Activated naive CD8-positive, alpha-beta T cell treated with anti-CD3 and anti-CD28 coated beads, Interleukin-2, amount 50 U/mL, for 16 hours (primary cell): ENCODE measurements at regions not wholly inside any gene's neighbourhood (a gene's known extent, or its start where the extent isn't known, plus 50 kb on each side); places are given as distances from the start of the nearest gene placed in this dataset.

Experiments used
- DNase-seq: peaks from one replicate; pipeline ENCODE4 v3.0.0-alpha.2; 2020; ENCODE audit warnings: low read depth, low spot score

DNA sequence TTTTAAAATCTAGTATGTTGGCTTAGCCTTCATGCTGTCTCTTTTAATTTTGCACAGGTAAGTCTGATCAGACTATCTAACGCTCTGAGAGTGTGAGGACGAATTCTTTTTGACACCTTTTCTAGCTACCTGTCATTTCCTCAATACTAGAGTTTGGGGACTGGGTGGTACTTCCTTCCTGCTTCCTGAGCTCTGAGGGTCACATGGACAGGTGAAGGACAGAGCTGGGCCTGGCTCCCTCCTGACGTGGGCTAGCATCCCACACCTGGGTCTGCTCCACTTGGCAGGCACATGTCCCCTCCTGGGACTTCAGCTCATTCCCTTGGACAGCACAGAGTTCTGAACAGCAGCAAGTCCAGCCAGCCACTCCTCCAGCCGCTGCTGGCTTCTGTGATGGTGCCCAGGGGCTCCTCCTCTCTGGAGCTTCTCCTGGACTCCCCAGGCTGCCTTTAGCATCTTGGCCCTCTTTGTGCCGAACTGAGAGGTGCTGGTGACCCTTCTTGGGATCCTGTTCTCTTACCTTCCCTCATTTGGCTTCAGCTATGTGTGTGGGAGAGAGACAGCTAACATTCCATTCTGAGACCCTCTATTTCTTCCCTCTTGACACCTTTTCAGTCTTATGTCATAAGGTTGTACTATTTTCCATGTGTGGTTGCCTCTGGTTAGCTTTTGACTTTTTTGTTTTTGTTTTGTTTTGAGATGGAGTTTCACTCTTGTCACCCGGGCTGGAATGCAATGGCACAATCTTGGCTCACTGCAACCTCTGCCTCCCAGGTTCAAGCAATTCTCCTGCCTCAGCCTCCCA, 106.9 kb downstream of the B3GNT2 start:
- no peak for DNase-seq

DNA sequence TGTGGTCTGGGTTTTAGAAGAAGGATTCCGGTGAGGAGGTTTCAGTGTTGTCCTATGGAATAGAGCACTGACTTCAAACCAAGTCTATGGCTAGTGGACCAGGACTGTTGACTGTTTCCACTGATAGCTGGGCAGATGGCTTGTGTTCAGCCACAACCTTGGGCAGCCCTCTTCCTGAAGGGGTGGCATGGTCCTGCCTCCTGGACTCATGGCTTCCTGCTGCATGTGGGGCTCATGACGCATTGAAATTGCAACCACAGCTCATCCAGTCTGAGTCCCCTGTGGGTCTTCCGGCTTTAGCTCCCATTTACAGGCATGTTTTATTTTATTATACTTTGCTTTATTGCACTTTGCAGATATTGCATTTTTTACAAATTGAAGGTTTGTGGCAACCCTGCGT, 105.0 kb downstream of the B3GNT2 start:
- DNase-seq, result no peak

DNA sequence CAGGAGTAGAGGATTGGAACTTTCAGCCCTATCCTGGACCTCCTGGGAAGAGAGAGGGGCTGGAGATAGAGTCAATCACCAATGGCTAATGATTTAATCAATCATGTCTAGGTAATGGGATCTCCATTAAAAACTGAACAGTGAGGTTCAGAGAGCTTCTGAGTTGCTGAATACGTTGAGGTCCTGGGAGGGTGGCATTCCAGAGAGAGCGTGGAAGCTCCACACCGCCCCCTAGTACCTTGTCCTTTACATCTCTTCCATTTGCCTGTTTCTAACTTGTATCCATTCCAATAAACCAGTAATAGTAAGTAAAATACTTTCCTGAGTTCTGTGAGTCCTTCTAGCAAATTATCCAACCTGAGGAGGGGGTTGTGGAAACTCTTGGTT, 101.7 kb downstream of the B3GNT2 start:
- DNase-seq, result no peak

DNA sequence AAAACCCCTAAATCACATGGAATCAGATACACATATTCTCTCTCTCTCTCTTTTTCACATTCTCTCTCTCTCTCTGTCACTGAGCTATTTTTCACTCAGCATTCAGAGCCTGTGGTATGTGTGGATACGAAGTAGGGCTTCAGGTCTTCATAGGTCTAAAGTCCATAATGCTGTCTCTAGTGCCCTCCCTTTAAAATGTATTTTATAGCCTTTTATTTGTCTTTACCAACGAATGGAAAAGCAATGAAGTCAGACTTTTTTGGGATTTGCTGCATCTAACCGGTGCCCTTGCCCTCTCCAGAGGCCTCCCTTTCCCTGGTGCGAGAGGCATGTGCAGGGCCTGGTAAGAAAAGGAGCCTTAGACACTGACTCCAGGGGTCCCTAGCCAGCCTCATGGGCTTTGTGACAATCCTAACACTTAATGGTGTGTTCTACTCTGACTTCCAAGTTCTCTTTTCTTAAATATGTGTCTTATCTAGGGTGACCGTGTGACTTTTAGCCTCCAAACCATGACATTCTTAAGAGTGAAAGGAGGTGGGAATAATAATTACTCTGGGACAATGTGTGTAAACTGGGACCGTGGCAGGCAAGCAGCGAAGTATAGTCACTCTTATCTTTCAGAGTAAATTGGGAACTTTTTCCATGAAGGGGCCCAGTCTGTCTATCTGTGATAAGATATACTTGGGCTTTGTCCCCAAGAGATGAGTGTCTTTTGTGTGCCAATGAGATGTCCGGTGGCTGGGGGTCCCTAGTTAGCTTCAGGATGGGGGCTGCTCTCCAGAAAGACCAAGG, 101.1 kb downstream of the B3GNT2 start:
- no peak for DNase-seq

DNA sequence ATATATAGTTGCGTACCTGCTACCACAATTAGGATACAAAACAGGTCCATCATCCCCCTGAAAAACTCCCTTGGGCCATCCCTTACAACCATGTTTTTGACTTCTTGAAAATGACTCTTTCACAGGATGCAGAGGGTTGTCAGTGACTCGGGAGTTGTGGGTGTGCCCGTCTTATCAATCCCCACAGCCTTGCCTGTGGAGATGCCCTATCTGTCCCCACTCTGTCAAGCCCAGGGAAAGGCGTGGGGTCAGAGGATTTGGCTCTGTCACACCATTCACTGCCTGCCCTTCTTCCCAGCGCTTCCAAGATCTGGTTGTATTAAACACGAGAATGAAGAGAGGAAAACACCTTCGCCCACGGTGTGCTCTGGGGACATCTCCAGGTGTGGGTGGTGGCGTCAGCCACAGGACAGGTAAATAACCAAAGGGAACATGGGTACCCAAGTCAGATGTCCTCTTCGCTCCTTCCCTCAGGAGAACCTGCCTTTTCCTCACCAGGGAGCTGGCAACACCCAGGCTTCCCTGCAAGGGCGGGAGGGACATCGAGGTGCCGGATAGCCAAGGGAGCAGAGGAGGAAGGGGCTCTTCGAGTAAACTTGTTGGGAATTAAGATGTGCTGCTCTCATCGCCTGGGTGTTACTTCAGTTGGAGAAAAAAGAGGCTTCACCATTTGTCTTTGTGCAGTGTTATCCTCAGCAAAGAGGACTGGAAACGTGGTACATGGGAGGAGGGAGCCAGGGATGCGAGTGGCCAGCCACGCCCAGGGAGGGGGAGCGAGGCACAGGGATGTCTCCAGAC, 100.3 kb downstream of the B3GNT2 start:
- DNase-seq, result no peak

DNA sequence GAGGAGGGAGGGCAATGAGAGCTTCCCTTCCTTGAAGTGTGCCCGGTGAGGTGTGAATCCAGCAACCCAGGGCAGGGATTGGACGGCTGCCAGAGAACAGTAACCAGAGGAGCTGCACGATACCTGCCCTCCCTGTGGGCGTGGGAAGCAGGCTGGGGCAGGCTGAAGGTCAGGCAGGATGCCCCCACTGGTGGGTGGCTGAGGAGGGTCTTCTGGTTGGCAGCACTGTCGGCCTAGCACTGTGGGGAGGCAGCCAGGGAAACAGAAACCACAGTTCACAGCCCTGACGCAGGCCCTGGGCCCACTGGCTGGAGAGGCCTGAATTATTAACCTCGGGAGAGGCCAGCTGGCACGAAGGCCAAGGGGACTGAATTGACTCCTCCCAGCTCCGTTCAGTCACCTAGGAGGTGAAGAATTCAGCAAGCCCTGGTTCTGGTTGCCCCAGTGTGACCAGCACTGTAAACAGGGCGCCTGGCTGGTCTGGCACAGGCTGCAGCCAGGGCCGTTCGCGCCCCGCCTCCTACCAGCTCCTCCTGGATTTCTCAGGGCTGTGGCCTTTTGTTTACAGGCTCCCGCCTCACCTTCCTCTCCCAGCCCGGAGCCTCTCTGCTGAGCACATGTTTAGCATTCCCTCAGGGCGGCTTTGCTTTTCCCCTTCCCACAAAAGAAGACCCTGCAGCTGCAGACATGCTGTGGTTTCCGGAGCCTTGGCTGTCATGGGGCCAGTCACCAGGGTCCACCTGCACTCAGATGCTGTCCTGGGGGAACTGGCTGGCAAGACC, 97.8 kb downstream of the B3GNT2 start:
- no peak for DNase-seq

DNA sequence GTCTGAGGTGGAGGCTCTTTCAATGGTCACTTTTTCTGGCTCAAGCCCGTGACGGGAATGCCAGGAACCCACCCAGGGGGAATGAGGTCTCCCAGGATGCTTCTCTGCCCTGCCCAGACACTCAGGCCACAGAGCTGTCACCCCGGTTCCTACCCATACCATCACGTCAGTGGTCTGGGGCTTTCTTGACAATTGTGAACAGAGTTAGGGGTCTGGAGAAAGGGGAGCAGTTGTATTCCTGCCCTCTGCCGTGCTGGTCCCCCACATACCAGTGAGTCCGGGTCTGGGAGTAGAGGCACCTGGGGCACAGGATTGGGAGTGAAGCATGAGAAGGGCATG, 97.2 kb downstream of the B3GNT2 start:
- no peak for DNase-seq

DNA sequence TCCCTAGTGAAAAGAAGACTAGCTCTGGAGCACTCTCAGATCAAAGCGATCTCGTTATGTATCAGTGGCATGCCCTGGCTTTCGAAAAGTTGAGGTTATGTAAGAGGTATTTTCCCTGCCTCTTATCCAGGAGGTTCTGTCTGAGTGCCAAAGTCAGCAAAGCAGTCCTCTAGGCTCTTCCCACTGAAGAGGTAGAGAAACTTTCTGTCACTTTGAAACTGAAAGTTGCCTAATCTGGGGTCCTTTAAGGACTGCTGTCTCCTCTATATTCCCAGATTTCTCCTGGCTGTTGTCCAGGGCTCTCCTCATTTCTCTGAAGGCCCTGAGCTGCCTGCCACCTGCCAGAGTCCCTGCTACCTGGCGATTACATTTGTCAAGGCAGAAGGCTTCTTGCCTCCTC, 96.3 kb downstream of the B3GNT2 start:
- DNase-seq, result no peak

DNA sequence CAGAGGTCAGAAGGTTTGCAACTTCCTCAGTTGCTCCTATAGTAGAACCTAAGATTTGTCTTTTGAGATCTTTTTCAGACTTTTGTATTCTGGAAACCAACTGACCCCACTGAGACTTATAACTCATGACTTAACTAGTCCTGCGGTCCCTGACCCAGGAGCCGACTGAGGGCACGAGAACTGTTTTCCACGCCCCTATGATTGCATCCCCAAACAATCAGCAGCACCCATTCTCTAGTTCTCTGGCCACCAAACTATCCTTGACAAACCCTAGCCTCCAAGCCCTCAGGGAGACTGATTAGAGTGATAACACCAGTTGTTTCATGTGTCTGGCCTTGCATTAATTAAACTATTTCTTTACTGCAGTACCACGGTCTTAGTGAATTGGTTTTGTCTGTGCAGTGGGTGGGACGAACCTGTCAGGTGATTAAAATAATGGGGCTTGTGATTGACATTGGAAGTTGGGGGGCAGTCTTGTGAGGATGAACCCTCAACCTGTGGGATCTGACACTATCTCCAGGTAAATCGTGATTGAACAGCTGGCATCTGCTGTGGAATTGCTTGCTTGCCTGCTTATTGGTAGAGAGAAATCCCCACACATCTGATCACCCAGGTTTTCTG, 95.7 kb downstream of the B3GNT2 start:
- DNase-seq, result no peak

DNA sequence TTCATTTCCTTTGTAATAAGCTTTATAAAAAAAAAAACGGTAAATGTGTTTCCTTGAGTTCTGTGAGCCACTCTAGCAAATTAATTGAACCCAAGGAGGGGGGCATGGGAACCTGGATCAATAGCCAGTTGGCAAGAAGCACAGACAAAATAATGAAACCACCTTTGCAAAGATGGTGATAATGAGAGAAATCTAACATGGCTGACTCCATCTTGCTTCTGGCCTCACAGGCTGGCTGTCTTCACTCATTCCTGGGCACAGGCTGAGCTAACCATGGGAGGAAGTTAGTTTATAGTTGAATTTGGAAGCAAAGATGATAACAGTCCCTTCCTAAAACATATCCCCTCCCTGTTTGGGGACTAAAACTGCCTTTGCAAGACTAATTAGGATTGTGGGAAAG, 95.1 kb downstream of the B3GNT2 start:
- DNase-seq, result no peak

DNA sequence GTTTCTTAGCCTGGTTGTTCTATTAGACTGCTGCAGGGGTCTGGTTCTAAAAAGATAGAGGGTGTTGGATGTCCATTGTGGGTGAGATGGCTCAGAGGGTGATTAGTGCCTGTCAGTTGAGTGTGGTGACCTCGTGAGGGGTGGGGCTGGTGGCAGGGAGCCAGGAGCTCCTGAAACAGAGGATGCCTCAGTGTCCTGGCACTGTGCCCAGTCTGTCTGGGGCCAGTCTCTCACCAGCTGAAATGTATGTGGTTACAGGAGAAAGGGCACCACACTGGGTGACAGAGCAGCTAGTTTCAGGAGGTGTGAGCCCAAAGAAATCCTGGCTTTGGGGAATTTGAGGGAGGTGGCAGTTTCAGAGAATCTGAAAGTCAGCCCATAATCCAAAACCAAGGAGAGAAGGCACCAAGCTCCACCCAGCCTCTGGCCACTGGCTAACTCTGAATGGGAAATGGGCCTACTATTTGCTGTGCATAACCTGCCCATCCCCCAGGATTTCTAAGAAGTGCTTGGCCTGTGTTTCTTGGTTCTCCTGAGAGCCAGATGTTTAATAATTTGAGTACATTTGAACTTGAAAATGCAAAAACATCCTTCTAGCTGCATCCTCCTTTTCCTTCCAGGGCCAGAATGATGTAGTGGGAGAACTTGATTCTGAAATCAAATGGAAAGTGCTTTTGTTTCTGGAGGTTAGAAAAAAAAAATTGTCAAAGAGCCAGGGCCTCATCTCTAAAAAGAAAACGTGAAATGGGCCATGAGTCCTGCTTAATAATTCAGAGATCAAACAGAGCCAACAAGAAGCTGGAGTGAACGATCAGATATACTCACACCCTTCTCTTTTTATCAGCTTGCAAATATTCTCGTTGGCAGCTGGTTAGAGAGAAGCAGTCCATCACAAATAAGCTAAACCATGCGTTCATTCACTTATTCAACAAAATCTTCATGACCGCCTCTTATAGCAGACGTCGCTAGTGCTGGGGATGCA, 92.3 kb downstream of the B3GNT2 start:
- DNase-seq, result no peak

DNA sequence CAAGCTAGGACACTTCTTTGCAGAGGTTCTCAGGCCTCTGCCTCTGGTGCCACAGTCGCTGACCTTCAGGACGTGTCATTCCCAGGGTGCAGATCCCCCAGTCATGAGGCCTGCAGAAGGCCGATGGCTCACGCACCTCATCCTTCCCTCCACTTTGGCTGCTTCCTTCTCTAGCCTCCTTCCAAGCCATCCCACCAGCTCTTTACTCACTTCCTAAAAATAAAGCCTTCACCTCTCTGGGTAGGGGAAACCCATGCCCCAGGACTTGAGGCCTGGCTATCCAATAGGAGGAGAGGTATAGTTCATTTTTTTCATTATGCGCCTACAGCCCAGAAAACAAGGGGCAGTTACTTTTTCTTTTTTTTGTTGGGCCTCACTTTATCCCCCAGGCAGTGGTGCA, 91.4 kb downstream of the B3GNT2 start:
- no peak for DNase-seq

DNA sequence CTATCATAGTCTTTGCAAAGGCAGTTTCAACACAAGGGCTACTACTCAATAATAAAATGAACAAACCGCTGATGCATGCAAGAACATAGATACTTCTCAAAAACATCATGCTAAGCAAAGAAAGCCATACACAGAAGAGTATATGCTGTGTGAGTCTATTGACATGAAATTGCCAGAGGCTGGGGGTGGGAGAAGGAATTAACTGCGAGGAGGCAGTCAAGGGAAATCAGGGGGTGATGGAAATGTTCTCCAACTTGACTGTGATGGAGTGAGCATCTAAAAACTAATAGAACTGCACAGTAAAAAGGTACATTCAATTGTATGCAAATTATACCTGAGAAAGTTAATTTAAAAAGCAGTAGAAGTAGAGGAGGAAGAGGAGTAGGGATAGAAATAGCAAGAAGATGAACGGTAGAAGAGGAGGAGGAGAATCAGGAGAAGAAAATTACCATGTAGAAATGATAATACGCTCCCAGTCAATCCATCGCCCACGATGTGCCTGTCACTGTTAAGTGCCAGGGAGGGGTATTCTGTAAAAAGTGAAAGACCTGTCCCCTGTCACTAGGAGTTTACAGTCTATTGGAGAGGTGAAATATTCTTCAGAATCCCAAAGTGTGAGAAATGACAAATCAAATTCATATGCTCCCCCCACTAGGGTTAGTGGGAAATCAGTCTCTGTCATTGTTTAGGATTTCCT, 90.3 kb downstream of the B3GNT2 start:
- no peak for DNase-seq

DNA sequence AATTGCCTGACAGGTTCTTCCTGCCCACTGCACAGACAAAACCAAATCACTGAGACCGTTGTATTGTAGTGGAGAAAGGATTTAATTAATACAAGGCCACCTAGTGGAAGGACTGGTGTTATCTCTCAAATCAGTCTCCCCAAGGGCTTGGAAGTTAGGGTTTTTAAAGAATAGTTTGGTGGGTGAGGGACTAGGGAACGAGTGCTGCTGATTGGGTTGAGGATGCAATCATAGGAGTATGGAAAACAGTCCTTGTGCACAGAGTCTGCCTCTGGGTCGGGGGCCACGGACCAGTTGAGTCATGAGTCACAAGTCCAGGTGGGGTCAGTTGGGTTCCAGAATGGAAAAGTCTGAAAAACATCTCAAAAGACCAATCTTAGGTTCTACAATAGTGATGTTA, 89.1 kb downstream of the B3GNT2 start:
- no peak for DNase-seq

DNA sequence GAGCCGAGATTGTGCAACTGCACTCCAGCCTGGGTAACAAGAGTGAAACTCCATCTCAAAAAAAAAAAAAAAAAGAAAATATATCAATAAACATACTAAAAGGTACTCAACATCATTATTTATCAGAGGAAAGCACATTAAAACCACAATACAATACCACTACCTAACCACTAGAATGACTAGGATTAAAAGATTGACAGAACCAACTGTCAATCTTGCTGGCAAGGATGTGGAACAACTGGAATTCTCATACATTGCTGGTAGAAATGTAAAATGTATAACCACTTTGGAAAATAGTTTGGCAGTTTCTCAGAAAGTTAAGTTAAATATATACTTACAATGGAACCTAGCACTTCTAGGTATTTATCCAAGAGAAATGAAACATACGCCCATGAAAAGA, 88.6 kb downstream of the B3GNT2 start:
- no peak for DNase-seq

DNA sequence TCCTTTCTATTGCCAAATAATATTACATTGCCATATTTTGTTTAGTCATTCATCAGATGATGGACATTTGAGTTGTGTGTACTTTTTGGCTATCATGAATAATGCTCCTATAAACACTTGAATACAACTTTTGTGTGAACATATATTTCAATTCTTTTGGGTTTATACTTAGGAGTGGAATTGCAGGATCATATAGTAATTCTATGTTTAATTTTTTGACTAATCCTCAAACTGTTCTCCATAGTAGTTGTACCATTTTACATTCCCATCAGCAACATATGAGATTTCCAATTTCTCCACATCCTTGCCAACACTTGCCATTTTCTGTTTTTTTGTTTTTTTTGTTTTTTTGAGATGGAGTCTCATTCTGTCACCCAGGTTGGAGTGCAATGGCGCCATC, 87.2 kb downstream of the B3GNT2 start:
- DNase-seq, result no peak

DNA sequence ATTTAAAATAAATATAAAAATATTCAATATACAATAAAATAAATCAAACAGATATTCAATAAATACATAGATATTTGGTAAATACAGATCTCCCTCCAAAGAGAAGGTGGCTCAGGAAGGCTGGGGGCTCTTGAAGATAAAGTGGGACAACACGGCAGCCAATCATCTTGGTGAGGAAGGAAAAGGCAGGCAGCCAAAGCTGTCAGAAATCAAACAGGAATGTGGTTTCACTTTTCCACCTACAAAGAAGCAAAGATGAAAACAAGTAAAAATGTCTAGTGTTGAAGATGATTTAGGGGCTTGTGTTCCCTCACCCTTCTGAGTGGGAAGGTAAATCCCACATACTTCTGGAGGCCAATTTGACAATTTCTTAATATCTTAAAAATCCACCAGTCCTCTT, 85.7 kb downstream of the B3GNT2 start:
- no peak for DNase-seq

DNA sequence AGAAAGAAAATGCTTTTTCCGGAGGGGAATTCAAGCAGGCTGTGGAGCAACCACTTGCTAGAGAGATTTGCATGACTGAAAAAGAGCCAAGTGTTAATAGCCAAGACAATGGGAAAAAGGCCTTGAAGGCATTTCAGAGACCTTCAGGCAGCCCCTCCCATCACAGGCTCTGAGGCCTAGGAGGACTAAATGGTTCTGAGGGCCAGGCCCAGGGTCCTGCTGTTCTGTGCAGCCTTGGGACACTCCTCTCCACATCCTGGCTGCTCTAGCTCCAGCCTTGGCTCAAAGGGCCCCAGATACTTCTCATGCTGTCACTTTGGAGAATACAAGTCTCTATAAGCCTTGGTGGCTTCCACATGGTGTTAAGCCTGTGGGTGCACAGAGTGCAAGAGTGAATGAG, 81.8 kb downstream of the B3GNT2 start:
- no peak for DNase-seq
